Ovary (tissue), 3 donors: ENCODE measurements at regions not wholly inside any gene's neighbourhood (a gene's known extent, or its start where the extent isn't known, plus 50 kb on each side); places are given as distances from the start of the nearest gene placed in this dataset.

ENCODE experiments used
- CTCF ChIP-seq, 3 donors: fragments of 450-650 bp in 2 of 3; fragments of 200-600 bp in 1 of 3; IDR thresholded peaks; one replicate each; pipeline versions ENCODE4 v1.5.1 to v1.8.0; 2016 to 2022; ENCODE audit warnings: antibody characterized with exemption in 3 of 3, mild to moderate bottlenecking in 1 of 3
- EP300 ChIP-seq: sonication (generic); formaldehyde crosslinking; IDR thresholded peaks from one replicate; pipeline ENCODE4 v1.6.1; 2017; ENCODE audit warnings: antibody characterized with exemption
- POLR2A ChIP-seq: fragments of 450-650 bp; IDR thresholded peaks from one replicate; pipeline ENCODE4 v1.6.1; 2017; ENCODE audit warnings: antibody characterized with exemption, mild to moderate bottlenecking, moderate library complexity
- donor health status: DM: no; HTN: no; CAD: no.

DNA sequence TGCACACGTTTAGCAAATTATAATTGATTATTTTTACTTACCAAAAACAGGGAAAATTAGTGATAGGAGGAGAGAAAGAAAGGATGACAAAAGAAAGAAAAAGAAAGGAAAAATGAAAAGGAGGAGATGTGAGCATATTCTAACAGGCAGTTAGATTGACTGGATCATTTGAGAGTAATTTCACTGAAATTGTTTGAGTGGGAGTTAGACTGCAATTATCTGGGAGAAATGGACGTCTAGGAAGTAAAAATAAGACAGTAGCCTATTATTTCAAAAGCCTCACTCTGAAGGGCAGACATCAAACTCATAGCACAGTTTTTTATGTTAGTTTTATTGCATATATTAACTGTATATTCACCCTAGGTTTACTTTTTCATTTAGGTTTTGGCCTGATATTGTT is 272.8 kb upstream of the POU1F1 start:
- TF ChIP-seq CTCF (IDR thresholded peaks at IDR 0.05), result no peak
- TF ChIP-seq POLR2A, result no peak
- TF ChIP-seq EP300, result no peak
